Hepatocyte (in vitro differentiated cells): ENCODE measurements at regions not wholly inside any gene's neighbourhood (a gene's known extent, or its start where the extent isn't known, plus 50 kb on each side); places are given as distances from the start of the nearest gene placed in this dataset.
"Not testable (repeated sequence)": the region's sequence is repeated elsewhere in the genome, so short reads cannot be mapped to it uniquely, and the experiment has no call there.

Source experiments
- DNase-seq: peaks from one replicate; pipeline ENCODE4 v3.0.0-alpha.2; 2016; ENCODE audit warnings: low spot score
- H2AFZ ChIP-seq: fragments of 200-600 bp; sonication (generic); 2 replicates; pipeline ENCODE4 v1.6.0; 2016; ENCODE audit warnings: antibody characterized with exemption, mild to moderate bottlenecking
- H3K27ac ChIP-seq: fragments of 200-600 bp; sonication (generic); 2 replicates; pipeline ENCODE4 v1.5.1; 2016; ENCODE audit warnings: mild to moderate bottlenecking
- H3K27me3 ChIP-seq: fragments of 200-600 bp; sonication (generic); 2 replicates; pipeline ENCODE4 v1.6.1; 2016
- H3K36me3 ChIP-seq: fragments of 200-600 bp; sonication (generic); replicated peaks from 2 replicates; pipeline ENCODE4 v1.5.1; 2016; ENCODE audit warnings: low read depth; ENCODE audit not compliant: insufficient read depth
- H3K4me1 ChIP-seq: fragments of 200-600 bp; sonication (generic); 2 replicates; pipeline ENCODE4 v1.5.1; 2016; ENCODE audit warnings: mild to moderate bottlenecking, moderate library complexity; ENCODE audit not compliant: insufficient read depth
- H3K4me2 ChIP-seq: fragments of 200-600 bp; sonication (generic); 2 replicates; pipeline ENCODE4 v1.6.0; 2016
- H3K4me3 ChIP-seq: fragments of 200-600 bp; sonication (generic); 2 replicates; pipeline ENCODE4 v1.5.1; 2016; ENCODE audit warnings: mild to moderate bottlenecking
- H3K79me2 ChIP-seq: fragments of 200-600 bp; sonication (generic); 2 replicates; pipeline ENCODE4 v1.6.0; 2017; ENCODE audit warnings: mild to moderate bottlenecking
- H3K9me2 ChIP-seq: fragments of 200-600 bp; sonication (generic); replicated peaks from 2 replicates; pipeline ENCODE4 v1.6.0; 2017; ENCODE audit warnings: mild to moderate bottlenecking; ENCODE audit not compliant: insufficient read depth
- H3K9me3 ChIP-seq: fragments of 200-600 bp; sonication (generic); 2 replicates; pipeline ENCODE4 v1.5.1; 2016; ENCODE audit warnings: low read depth, mild to moderate bottlenecking
- H4K20me1 ChIP-seq: fragments of 200-600 bp; sonication (generic); 2 replicates; pipeline ENCODE4 v1.6.0; 2016; ENCODE audit warnings: mild to moderate bottlenecking; ENCODE audit not compliant: insufficient read depth, poor library complexity, severe bottlenecking
- EZH2 ChIP-seq: fragments of 200-600 bp; sonication (generic); IDR thresholded peaks from 2 replicates; pipeline ENCODE4 v1.6.1; 2016; ENCODE audit warnings: antibody characterized with exemption, mild to moderate bottlenecking, borderline replicate concordance
- EZH2phosphoT487 ChIP-seq: fragments of 200-600 bp; sonication (generic); IDR thresholded peaks from one replicate; pipeline ENCODE4 v1.6.1; 2018; ENCODE audit warnings: antibody characterized with exemption, mild to moderate bottlenecking, low read depth, moderate library complexity; ENCODE audit not compliant: unreplicated experiment, severe bottlenecking
- WGBS: methylation state at CpG from one replicate; pipeline ENCODE4 v1.1.6; 2016; ENCODE audit warnings: low lambda C conversion rate; ENCODE audit errors: missing lambda C conversion rate; 5-methylcytosine and 5-hydroxymethylcytosine counted together
- TF ChIP-seq, protein P1 (sequence below): fragments of 200-600 bp; sonication (generic); IDR thresholded peaks from 2 replicates; pipeline ENCODE4 v1.5.1; 2016; ENCODE audit warnings: antibody characterized with exemption, mild to moderate bottlenecking; ENCODE audit not compliant: poor library complexity

- no peak overlapping the region for H3K27ac ChIP-seq
- no peak overlapping the region for H3K4me2 ChIP-seq
- TF ChIP-seq, protein P1, sequence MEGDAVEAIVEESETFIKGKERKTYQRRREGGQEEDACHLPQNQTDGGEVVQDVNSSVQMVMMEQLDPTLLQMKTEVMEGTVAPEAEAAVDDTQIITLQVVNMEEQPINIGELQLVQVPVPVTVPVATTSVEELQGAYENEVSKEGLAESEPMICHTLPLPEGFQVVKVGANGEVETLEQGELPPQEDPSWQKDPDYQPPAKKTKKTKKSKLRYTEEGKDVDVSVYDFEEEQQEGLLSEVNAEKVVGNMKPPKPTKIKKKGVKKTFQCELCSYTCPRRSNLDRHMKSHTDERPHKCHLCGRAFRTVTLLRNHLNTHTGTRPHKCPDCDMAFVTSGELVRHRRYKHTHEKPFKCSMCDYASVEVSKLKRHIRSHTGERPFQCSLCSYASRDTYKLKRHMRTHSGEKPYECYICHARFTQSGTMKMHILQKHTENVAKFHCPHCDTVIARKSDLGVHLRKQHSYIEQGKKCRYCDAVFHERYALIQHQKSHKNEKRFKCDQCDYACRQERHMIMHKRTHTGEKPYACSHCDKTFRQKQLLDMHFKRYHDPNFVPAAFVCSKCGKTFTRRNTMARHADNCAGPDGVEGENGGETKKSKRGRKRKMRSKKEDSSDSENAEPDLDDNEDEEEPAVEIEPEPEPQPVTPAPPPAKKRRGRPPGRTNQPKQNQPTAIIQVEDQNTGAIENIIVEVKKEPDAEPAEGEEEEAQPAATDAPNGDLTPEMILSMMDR: no peak
- no peak for TF ChIP-seq EZH2phosphoT487
- no peak for TF ChIP-seq EZH2
- no peak for DNase-seq
- H3K9me2 ChIP-seq: no peaks in the 10 kb centered on the region
- 91% methylated on average over 10 of the region's 10 CpGs for WGBS
- no peaks in the 10 kb centered on the region for H3K9me3 ChIP-seq
- H4K20me1 ChIP-seq: no peaks in the 10 kb centered on the region
- H2AFZ ChIP-seq: no peak overlapping the region
- no peak overlapping the region for H3K4me3 ChIP-seq
- no peaks in the 10 kb centered on the region for H3K79me2 ChIP-seq
- no peaks in the 10 kb centered on the region for H3K27me3 ChIP-seq
- no peaks in the 10 kb centered on the region for H3K4me1 ChIP-seq
- no peaks in the 10 kb centered on the region for H3K36me3 ChIP-seq
These were observed 863.2 kb downstream of the TRIML1 start for GRCh38 chr4:189002475-189002874.

- not testable (repeated sequence) for H3K4me1 ChIP-seq, H3K4me3 ChIP-seq, H3K9me3 ChIP-seq, H4K20me1 ChIP-seq, H3K9me2 ChIP-seq, H3K27me3 ChIP-seq, H3K79me2 ChIP-seq, H2AFZ ChIP-seq, H3K4me2 ChIP-seq, DNase-seq, H3K27ac ChIP-seq, H3K36me3 ChIP-seq
- 90% methylated on average over 20 of the region's 27 CpGs for WGBS
These were observed 871.4 kb downstream of the TRIML1 start for GRCh38 chr4:189010452-189011217.

DNA sequence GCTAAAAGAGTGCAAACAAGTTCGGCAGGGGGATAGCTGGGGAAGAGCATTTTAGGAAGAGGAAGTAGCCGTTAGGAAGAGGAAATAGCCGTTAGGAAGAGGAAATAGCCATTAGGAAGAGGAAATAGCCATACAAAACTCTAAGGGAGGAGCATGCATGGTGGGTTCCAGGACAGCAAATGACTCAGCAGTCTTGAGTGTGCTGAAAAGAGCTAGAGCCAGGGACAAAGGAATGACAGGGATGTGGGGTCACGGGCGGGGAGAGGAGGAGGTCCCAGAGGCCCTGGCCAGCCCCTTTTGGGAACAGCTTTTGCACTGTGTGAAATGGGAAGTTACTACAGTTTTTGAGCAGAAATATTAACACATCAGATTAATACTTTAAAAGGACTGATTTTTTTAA, 882.6 kb downstream of the TRIML1 start:
- Histone ChIP-seq H3K4me2 (peak overlapping the region; percentile 18), H3K4me1 (no peaks in the 10 kb centered on the region), H3K27me3 (no peaks in the 10 kb centered on the region), H3K27ac (peak overlapping the region; percentile 14), H4K20me1 (no peaks in the 10 kb centered on the region), H3K4me3 (no peak overlapping the region), H3K36me3 (no peaks in the 10 kb centered on the region), H3K79me2 (no peaks in the 10 kb centered on the region), H2AFZ (no peak overlapping the region), H3K9me3 (no peaks in the 10 kb centered on the region), H3K9me2 (no peaks in the 10 kb centered on the region)
- peak; percentile 12 for DNase-seq
- TF ChIP-seq EZH2: no peak
- TF ChIP-seq, protein P1: no peak
- no peak for TF ChIP-seq EZH2phosphoT487
- 82% methylated on average over 5 of the region's 5 CpGs for WGBS

GRCh38 chr4:189022440-189023035, 883.3 kb downstream of the TRIML1 start:
- no peak overlapping the region for H3K4me3 ChIP-seq
- 56% methylated on average over 4 of the region's 4 CpGs for WGBS
- H3K27ac ChIP-seq: peak overlapping the region; percentile 14

More at GRCh38 chr4:189022440-189023035, 883.3 kb downstream of the TRIML1 start:
- Histone ChIP-seq H3K4me1 (no peaks in the 10 kb centered on the region), H2AFZ (no peak overlapping the region), H3K27me3 (no peaks in the 10 kb centered on the region), H3K36me3 (no peaks in the 10 kb centered on the region), H3K9me2 (no peaks in the 10 kb centered on the region), H3K79me2 (no peaks in the 10 kb centered on the region), H3K4me2 (peak overlapping the region; percentile 18), H4K20me1 (no peaks in the 10 kb centered on the region), H3K9me3 (no peaks in the 10 kb centered on the region)
- TF ChIP-seq EZH2phosphoT487 (no peak), EZH2 (no peak)
- TF ChIP-seq, protein P1: no peak
- DNase-seq: peak; percentile 23
